DOHH2 (cell line): ENCODE measurements at regions not wholly inside any gene's neighbourhood (a gene's known extent, or its start where the extent isn't known, plus 50 kb on each side); places are given as distances from the start of the nearest gene placed in this dataset.

Source experiments
- EZH2phosphoT487 ChIP-seq: fragments of 200-600 bp; sonication (generic); IDR thresholded peaks from 2 replicates; pipeline ENCODE4 v1.6.1; 2017; ENCODE audit warnings: borderline replicate concordance, mild to moderate bottlenecking, antibody characterized with exemption, low read length, moderate library complexity, mixed read lengths
- TF ChIP-seq, protein P1 (sequence below): fragments of 200-600 bp; sonication (generic); IDR thresholded peaks from one replicate; pipeline ENCODE4 v1.5.1; 2014; ENCODE audit warnings: antibody characterized with exemption, mild to moderate bottlenecking, low read depth, low read length; ENCODE audit not compliant: poor library complexity, severe bottlenecking

DNA sequence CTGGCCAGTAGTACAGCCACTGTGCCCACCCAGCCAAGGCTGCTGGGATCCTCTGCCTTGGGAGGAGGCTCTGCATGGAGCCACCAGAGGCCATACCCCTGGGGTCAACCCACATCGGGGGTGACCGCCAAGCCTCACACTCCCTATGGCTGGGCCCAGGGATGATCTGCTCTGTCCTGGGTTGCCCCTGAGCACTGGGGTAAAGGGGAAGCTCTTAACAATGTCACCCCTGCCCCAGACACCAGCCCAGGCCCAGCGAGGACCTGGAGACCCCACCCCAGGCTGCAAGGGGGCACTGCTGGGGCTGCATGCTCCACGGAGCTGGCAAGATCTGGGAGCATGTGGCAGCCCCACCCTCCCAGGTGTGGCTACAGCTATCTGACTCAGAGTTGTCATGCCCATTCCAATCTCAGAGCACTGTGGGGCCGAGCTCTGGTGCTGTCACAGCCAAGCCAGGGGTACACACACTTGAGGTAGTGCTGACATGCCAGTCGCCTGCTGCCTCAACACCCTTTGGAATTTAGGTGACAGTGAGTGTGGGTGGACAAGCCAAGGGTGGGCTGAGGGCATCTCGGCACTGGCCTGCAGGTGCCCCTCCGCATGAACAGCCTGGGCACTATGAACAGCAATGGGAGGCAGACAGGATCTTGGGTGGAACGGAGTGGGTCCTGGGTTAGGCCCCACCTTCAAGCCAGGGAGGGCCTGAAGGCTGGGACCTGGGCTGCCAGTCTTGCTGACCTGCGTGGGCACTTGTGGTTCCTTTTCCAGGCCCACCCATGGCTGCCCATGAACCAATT, 427.7 kb downstream of the LRRIQ3 start:
- TF ChIP-seq, protein P1, sequence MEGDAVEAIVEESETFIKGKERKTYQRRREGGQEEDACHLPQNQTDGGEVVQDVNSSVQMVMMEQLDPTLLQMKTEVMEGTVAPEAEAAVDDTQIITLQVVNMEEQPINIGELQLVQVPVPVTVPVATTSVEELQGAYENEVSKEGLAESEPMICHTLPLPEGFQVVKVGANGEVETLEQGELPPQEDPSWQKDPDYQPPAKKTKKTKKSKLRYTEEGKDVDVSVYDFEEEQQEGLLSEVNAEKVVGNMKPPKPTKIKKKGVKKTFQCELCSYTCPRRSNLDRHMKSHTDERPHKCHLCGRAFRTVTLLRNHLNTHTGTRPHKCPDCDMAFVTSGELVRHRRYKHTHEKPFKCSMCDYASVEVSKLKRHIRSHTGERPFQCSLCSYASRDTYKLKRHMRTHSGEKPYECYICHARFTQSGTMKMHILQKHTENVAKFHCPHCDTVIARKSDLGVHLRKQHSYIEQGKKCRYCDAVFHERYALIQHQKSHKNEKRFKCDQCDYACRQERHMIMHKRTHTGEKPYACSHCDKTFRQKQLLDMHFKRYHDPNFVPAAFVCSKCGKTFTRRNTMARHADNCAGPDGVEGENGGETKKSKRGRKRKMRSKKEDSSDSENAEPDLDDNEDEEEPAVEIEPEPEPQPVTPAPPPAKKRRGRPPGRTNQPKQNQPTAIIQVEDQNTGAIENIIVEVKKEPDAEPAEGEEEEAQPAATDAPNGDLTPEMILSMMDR, result no peak
- no peak for TF ChIP-seq EZH2phosphoT487
